ENCODE measurements at regions not wholly inside any gene's neighbourhood (a gene's known extent, or its start where the extent isn't known, plus 50 kb on each side); places are given as distances from the start of the nearest gene placed in this dataset.

DNA sequence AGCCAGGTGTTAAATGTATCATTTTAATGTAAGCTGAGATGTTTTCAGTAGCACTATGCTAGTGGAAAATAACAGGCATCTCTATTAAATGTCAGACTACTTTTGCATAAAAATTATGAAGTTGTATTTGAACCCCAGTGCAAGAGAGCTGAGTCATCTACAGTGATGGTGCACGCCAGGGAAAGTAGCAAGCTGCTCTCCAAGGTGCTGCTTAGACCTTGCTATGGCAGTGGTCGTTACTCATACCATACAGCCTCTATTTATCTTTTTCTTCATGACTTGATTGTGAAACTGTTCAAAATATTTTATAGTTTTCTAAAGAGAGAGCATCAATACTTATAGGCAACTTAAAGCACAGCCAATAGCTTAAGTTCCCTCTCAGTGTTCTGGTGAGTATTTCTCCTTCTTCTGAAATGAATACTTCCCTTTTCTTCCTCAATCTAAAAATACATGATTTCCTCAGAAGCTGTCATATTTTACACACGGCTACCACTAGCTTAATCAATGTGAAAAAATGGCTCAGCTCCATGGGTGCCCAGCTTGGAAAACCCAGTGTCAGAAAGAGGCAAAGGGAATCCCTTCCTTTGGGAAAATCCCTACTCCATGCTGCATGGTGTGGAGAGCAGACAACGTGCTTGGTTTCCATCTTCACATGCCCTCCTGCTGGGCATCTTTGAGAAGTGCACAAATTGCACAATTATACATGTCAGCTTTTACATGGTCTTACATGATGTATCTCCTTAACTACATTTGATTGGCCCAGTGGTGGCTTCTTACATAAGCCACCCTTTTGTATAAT lies 105.6 kb downstream of the ELOVL4 start:
- TF ChIP-seq, protein P1, sequence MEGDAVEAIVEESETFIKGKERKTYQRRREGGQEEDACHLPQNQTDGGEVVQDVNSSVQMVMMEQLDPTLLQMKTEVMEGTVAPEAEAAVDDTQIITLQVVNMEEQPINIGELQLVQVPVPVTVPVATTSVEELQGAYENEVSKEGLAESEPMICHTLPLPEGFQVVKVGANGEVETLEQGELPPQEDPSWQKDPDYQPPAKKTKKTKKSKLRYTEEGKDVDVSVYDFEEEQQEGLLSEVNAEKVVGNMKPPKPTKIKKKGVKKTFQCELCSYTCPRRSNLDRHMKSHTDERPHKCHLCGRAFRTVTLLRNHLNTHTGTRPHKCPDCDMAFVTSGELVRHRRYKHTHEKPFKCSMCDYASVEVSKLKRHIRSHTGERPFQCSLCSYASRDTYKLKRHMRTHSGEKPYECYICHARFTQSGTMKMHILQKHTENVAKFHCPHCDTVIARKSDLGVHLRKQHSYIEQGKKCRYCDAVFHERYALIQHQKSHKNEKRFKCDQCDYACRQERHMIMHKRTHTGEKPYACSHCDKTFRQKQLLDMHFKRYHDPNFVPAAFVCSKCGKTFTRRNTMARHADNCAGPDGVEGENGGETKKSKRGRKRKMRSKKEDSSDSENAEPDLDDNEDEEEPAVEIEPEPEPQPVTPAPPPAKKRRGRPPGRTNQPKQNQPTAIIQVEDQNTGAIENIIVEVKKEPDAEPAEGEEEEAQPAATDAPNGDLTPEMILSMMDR (conservative IDR thresholded peaks at IDR 0.05), result no peak
- H3K23ac ChIP-seq (ENCODE audit: insufficient read length, low read depth, low read length), result no peak overlapping the region
- no peaks in the 10 kb centered on the region for H3K27me3 ChIP-seq (ENCODE audit: insufficient read depth, low read length)
- Mint-ChIP-seq H3K9me3 (peaks cover 0 to 6% of the 10 kb centered on the region in 2 experiments; a peak in 1 of 5 replicates), H3K4me1 (no peaks in the 10 kb centered on the region), H3K36me3 (ENCODE audit: insufficient read depth in 1 of 3, low read depth in 3 of 3) (no peaks in the 10 kb centered on the region), H3K4me3 (no peak overlapping the region), H3K27ac (no peak overlapping the region), H3K27me3 (ENCODE audit: low read depth) (peaks cover 2% of the 10 kb centered on the region; the same call in 1 of the 2 replicates)
- no peak overlapping the region for H3K4ac ChIP-seq (ENCODE audit: low read depth, low read length)
- no peaks in the 10 kb centered on the region for H3K79me2 ChIP-seq (ENCODE audit: insufficient read depth, low read length)
- no peak overlapping the region for H4K5ac ChIP-seq (ENCODE audit: insufficient read length, low read depth, low read length)
- H4K91ac ChIP-seq (ENCODE audit: insufficient read length, low read depth, low read length), result no peak overlapping the region
- H2BK15ac ChIP-seq (ENCODE audit: low read depth, low read length), result no peak overlapping the region
- H2BK120ac ChIP-seq (ENCODE audit: low read depth, low read length, poor library complexity, severe bottlenecking), result no peak overlapping the region
- no peak overlapping the region for H3K56ac ChIP-seq (ENCODE audit: insufficient read length, low read depth, low read length)
- H2BK20ac ChIP-seq (ENCODE audit: low read depth, low read length, poor library complexity, severe bottlenecking), result no peak overlapping the region
- no peak overlapping the region for H2AK5ac ChIP-seq (ENCODE audit: insufficient read length, low read length)
- no peaks in the 10 kb centered on the region for H3K9me3 ChIP-seq (ENCODE audit: control insufficient read depth, low read depth, low read length)
- no peak overlapping the region for H3K27ac ChIP-seq (ENCODE audit: insufficient read length, low read depth, low read length)
- no peak overlapping the region for H3K14ac ChIP-seq (ENCODE audit: insufficient read depth, low read length)
- no peaks in the 10 kb centered on the region for H3K4me1 ChIP-seq (ENCODE audit: insufficient read depth, low read length)
- H3K4me2 ChIP-seq (ENCODE audit: insufficient read depth, insufficient read length, low read length), result no peak overlapping the region
- no peak overlapping the region for H4K8ac ChIP-seq (replicated peaks; ENCODE audit: insufficient read length, low read depth, low read length)
- H3K79me1 ChIP-seq (ENCODE audit: insufficient read depth, low read depth, low read length, poor library complexity, severe bottlenecking), result no peaks in the 10 kb centered on the region
- no peak overlapping the region for H3K18ac ChIP-seq (ENCODE audit: insufficient read length, low read depth, low read length)
- H3T11ph ChIP-seq (ENCODE audit: low read length), result no peak overlapping the region
- DNase-seq, result no peak
- H3K23me2 ChIP-seq (ENCODE audit: insufficient read length, low read depth, low read length, poor library complexity, severe bottlenecking), result no peaks in the 10 kb centered on the region
- WGBS (ENCODE audit: extremely low coverage, insufficient read length, low lambda C conversion rate), result no CpG with 5 or more reads among the region's 4 CpGs
- no peak overlapping the region for H2BK5ac ChIP-seq (ENCODE audit: insufficient read length, low read length)
- H4K20me1 ChIP-seq (ENCODE audit: control insufficient read depth, insufficient read depth, insufficient read length), result no peaks in the 10 kb centered on the region
- no peak overlapping the region for H2AFZ ChIP-seq (ENCODE audit: low read length)
- no peak overlapping the region for H3K9ac ChIP-seq (ENCODE audit: extremely low read depth, insufficient read length, low read length)
- H2BK12ac ChIP-seq (ENCODE audit: insufficient read length, low read depth, low read length), result no peak overlapping the region

Measured in H9 (cell line).